Kidney (tissue), 13 donors: ENCODE measurements at regions not wholly inside any gene's neighbourhood (a gene's known extent, or its start where the extent isn't known, plus 50 kb on each side); places are given as distances from the start of the nearest gene placed in this dataset.

Experiments used
- DNase-seq, 5 donors: peaks; one replicate each; pipeline ENCODE4 v3.0.0-alpha.2; 2013 to 2020
- FAIRE-seq: peaks from 2 replicates; lab custom pipeline; 2012; peaks lifted over from hg19 to GRCh38; lab: Jason Lieb, UNC
- H3K27ac ChIP-seq, 2 donors: one replicate each; pipeline ENCODE4 v1.7.0; 2013; ENCODE audit warnings: low read depth in 2 of 2, low read length in 2 of 2, inconsistent platforms in 1 of 2
- H3K27me3 ChIP-seq: one replicate; pipeline ENCODE4 v1.7.1; 2013; ENCODE audit warnings: low read length, inconsistent platforms; ENCODE audit not compliant: control insufficient read depth, insufficient read depth
- H3K36me3 ChIP-seq, 3 donors: one replicate each; pipeline versions ENCODE4 v1.7.0 to v1.7.1; 2013; ENCODE audit warnings: low read length in 3 of 3, control low read depth in 1 of 3, inconsistent platforms in 1 of 3; ENCODE audit not compliant: insufficient read depth in 3 of 3, control insufficient read depth in 2 of 3
- H3K4me1 ChIP-seq, 3 donors: one replicate each; pipeline versions ENCODE4 v1.7.0 to v1.7.1; 2013; ENCODE audit warnings: low read length in 3 of 3, inconsistent platforms in 1 of 3, low read depth in 1 of 3; ENCODE audit not compliant: control insufficient read depth in 2 of 3, insufficient read depth in 2 of 3
- H3K4me3 ChIP-seq, 3 donors: one replicate each; pipeline versions ENCODE4 v1.7.0 to v1.8.1; 2013; ENCODE audit warnings: low read length in 3 of 3, control low read depth in 1 of 3, inconsistent platforms in 1 of 3
- H3K9ac ChIP-seq, 3 donors: one replicate each; pipeline versions ENCODE4 v1.7.0 to v1.7.1; 2013; ENCODE audit warnings: low read length in 3 of 3, control low read depth in 1 of 3, inconsistent platforms in 1 of 3
- H3K9me3 ChIP-seq, 3 donors: one replicate each; pipeline versions ENCODE4 v1.7.0 to v1.7.1; 2013; ENCODE audit warnings: low read length in 3 of 3, control low read depth in 1 of 3, inconsistent platforms in 1 of 3; ENCODE audit not compliant: control insufficient read depth in 2 of 3, insufficient read depth in 1 of 3
- intact Hi-C: fragments of 100-400 bp; cut with DNase I; formaldehyde crosslinking; loops from one replicate; pipeline ENCODE4 v1.11.1; 2022
- TF ChIP-seq, protein P1 (sequence below): IDR thresholded peaks from 3 replicates; pipeline ENCODE4 v1.5.1; 2012; ENCODE audit warnings: mild to moderate bottlenecking, moderate library complexity, borderline replicate concordance; ENCODE audit not compliant: insufficient read depth; ENCODE audit errors: extremely low read depth
- donor health status: control.
- donor health status: control.
- donor health status: control.
- donor health status: control.
- donor health status: control.
- donor health status: DM: yes; HTN: yes; CAD: no.
- donor health status: Normal renal cell carcinoma (clear cell type).

DNA sequence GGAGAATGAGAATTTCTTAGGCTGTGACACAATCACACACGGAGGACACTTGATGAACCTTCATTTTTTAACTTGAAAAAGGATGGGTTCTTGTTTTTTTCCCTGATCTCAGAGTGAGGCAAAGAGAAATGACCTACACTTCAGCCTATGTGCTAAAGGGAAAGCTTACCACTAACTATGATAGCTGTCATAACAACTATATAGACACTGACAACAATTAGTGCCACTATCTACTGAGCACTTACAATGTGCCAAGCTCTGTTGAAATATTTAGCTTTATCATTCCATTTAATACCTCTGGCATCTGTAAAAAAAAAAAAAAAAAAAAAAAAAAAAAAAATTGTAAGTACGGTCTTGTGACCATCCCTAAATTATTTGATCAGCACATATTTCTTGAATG lies 135.9 kb upstream of the WWC1 start:
- no peak overlapping the region for H3K4me3 ChIP-seq
- no peaks in the 10 kb centered on the region for H3K9me3 ChIP-seq
- H3K27ac ChIP-seq: no peak overlapping the region
- TF ChIP-seq, protein P1, sequence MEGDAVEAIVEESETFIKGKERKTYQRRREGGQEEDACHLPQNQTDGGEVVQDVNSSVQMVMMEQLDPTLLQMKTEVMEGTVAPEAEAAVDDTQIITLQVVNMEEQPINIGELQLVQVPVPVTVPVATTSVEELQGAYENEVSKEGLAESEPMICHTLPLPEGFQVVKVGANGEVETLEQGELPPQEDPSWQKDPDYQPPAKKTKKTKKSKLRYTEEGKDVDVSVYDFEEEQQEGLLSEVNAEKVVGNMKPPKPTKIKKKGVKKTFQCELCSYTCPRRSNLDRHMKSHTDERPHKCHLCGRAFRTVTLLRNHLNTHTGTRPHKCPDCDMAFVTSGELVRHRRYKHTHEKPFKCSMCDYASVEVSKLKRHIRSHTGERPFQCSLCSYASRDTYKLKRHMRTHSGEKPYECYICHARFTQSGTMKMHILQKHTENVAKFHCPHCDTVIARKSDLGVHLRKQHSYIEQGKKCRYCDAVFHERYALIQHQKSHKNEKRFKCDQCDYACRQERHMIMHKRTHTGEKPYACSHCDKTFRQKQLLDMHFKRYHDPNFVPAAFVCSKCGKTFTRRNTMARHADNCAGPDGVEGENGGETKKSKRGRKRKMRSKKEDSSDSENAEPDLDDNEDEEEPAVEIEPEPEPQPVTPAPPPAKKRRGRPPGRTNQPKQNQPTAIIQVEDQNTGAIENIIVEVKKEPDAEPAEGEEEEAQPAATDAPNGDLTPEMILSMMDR: no peak
- DNase-seq: no peak
- no peaks in the 10 kb centered on the region for H3K27me3 ChIP-seq
- no peak overlapping the region for H3K9ac ChIP-seq
- FAIRE-seq: no peak
- H3K4me1 ChIP-seq: peaks cover 0 to 2% (median 0%) of the 10 kb centered on the region in 3 donors
- intact Hi-C loops: no loop called here
- H3K36me3 ChIP-seq: no peaks in the 10 kb centered on the region

DNA sequence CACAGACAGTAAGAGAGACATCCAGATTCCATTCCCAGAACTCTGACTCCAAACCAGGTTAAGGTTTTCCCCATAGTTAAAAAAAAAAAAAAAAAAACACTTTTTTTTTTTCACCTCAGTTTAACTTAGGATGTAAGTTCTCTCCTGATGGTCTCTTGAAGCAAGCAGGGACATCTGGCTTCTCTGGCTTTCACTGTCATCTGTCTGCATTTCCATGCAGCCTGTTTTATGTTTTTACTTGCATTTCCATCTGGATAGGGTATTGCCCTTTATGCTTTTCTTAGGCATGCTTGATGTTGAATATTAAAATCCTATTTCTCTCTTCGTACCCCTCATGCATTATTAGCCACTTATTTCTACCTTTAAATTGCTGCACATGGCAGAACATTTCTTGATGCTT lies 135.3 kb upstream of the WWC1 start:
- H3K27me3 ChIP-seq: no peaks in the 10 kb centered on the region
- no peaks in the 10 kb centered on the region for H3K36me3 ChIP-seq
- H3K9me3 ChIP-seq: no peaks in the 10 kb centered on the region
- TF ChIP-seq, protein P1: no peak
- H3K9ac ChIP-seq: no peak overlapping the region
- H3K4me3 ChIP-seq: no peak overlapping the region
- DNase-seq (no peak), FAIRE-seq (no peak)
- H3K4me1 ChIP-seq: peaks cover 0 to 2% (median 0%) of the 10 kb centered on the region in 3 donors
- no peak overlapping the region for H3K27ac ChIP-seq
- intact Hi-C loops: no loop called here

DNA sequence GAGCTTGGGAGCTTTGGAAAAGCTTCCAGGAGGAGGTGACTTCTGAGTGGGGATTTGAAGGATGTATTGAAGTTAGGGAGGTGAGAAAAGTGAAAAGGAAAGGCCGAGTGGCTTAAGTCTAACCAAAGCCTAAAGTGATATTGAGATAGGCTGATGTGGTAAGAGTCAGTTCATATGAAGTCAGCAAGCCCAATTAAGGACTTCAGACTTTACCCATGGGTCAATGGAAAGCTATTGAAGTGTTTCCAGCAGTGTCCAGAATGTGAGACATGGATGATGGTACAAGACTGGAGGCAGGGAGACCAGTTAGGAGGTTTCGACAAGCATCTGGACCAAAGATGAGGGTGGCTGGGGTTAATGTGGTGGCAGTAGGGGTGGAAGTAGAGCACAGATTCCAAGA lies 134.3 kb upstream of the WWC1 start:
- no peak for FAIRE-seq
- intact Hi-C loops: no loop called here

More for the DNA sequence above, 134.3 kb upstream of the WWC1 start:
- no peaks in the 10 kb centered on the region for H3K27me3 ChIP-seq
- H3K27ac ChIP-seq: no peak overlapping the region
- no peaks in the 10 kb centered on the region for H3K36me3 ChIP-seq
- H3K9ac ChIP-seq: no peak overlapping the region
- H3K4me1 ChIP-seq: peaks cover 0 to 2% (median 0%) of the 10 kb centered on the region in 3 donors
- TF ChIP-seq, protein P1: no peak
- H3K9me3 ChIP-seq: no peaks in the 10 kb centered on the region
- no peak for DNase-seq
- no peak overlapping the region for H3K4me3 ChIP-seq
